GM18909 (cell line): ENCODE measurements at regions not wholly inside any gene's neighbourhood (a gene's known extent, or its start where the extent isn't known, plus 50 kb on each side); places are given as distances from the start of the nearest gene placed in this dataset.

Source experiments
- ATAC-seq: cut with Tn5 transposase; IDR thresholded peaks from one replicate; pipeline ENCODE4 v1.9.1; 2021; ENCODE audit warnings: mild to moderate bottlenecking; ENCODE audit not compliant: unreplicated experiment, poor library complexity

DNA sequence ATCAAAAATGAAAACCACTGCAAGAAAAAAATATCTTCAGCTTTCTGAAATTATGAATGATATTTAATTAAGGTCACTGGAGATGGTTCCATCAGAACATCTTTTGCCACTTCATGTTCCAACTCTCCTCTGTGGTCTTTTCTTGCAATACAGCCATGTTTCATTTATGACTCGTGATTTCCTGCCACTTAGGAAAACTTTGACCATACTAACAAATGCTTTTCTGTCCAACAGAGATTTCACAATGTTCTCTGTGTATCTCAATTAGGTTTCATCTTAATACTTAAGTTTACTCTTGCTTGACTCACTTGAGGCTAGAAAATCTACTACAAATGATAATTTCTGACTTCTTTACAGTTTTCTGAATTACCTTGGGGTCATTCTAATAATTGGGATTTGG lies 330.9 kb downstream of the CXXC4 start:
- no peak for ATAC-seq

DNA sequence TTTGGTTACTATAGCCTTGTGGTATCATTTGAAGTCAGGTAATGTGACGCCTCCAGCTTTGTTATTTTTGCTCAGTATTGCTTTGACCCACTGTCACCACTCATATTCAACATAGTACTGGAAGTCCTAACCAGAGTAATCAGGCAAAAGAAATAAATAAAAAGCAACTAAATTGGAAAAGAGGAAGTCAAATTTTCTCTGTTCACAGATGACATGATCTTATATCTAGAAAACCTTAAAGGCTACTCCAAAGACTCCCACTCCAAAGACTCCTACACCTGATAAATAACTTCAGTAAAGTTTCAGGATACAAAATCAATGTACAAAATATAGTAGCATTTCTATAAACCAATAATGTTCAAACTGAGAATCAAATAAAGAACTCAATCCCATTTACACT lies 348.6 kb downstream of the CXXC4 start:
- no peak for ATAC-seq

DNA sequence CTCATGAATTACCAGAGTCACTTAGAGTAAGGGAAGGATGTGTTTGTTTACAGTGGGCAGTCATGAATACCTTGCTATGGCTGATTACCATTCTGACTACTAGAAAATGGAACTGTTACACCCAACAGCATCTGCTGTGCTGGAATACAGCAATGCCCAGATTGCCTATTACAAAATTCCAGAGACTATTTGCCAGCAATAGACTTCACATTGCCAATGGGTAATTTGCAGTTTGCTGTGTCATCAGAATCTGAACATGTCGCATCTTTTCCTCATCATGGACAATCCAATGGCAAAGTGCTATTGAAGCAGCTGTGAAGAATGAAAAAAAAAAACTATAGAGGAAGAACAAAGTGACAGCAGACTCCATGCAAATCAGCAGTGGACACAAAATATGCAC lies 356.6 kb downstream of the CXXC4 start:
- no peak for ATAC-seq

- peak; percentile 11 for ATAC-seq
Observed at GRCh38 chr4:104129243-104129642, 365.5 kb downstream of the CXXC4 start.

DNA sequence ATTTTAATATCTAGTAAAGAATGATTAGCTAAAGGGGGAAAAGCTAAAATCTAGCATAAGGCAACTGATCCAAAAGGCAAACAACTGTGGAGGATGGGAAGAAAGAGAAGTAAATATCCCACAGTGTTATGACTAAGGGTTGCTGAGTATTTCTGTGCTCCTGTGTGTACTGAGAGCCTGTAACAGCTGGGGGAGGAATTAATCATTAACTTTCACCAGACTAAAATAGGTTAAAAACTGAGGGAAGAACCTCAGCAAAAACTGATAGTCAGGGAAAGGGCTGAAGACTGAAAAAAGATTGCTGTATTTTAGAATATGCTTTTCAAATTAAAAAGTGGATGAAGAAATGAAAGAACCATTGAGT lies 365.9 kb downstream of the CXXC4 start:
- peak; percentile 82 for ATAC-seq

DNA sequence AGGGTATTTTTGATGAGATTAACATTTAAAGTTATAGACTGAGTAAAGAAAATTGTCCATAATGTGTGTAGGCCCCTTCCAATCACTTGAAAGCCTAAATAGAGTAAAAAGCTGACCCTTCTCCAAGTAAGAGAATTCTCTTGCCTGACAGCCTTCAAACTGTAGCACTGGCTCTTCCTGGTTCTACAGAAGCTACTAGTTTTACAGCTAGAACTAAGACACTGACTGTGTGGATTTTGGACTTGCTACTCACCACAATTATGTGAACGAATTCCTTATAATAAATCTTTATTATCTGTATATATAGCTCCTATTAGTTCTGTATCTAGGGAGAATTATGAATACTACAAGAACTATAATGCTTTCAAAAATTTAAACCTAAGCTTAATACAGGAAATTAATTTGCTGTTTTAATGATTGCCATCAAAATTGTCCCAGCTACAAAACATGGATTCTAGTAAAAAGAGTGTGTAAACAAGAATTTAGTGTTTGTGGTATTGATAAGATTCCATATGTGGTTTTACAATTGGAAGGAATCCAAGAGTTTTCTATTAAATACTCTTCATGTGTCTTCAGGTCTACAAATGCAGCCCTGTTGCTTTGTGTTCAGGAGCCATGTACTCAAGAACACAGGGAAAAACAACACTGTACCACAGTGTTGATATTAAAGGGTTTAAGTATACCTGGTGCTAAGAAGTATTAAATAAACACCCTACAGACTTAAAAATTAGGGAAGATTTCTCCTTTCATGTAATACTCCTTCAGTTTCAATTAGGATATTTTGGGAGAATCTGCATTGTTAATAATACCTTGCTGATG lies 366.5 kb downstream of the CXXC4 start:
- peak; percentile 18 for ATAC-seq

DNA sequence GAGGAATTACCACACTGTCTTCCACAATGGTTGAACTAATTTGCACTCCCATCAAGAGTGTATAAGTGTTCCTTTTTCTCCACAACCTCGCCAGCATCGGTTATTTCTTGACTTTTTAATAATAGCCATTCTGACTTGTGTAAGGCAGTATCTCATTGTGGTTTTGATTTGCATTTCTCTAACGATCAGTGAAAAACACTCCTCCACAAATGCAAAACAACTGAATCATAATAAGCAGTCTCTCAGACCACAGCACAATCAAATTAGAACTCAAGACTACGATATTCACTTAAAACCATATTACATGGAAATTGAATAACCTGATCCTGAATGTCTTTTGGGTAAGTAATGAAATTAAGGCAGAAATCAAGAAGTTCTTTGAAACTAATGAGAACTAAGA lies 371.7 kb downstream of the CXXC4 start:
- ATAC-seq, result no peak

DNA sequence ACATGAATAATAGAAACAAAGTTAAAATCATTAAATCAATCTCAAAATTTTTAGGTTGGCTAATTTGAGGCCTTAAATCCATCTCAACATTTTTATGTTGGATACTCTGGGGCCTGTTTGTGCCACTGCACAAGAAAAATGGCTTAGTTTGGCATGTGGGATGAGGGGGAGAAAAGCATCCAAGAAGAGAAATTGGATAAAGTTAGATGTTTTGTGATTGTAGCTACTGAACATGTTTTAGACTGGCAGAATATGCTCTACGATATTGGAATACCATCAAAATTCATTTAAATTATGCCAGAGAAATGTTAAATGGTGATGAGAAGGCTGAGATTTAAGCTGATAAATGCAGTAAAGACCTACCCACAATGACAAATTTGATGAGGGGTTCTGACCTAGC lies 376.9 kb downstream of the CXXC4 start:
- ATAC-seq, result no peak

GRCh38 chr4:104113850-104114249 lies 380.8 kb downstream of the CXXC4 start:
- no peak for ATAC-seq

- ATAC-seq, result no peak
Observed at GRCh38 chr4:104099141-104099540, 379.4 kb upstream of the TACR3 start.

DNA sequence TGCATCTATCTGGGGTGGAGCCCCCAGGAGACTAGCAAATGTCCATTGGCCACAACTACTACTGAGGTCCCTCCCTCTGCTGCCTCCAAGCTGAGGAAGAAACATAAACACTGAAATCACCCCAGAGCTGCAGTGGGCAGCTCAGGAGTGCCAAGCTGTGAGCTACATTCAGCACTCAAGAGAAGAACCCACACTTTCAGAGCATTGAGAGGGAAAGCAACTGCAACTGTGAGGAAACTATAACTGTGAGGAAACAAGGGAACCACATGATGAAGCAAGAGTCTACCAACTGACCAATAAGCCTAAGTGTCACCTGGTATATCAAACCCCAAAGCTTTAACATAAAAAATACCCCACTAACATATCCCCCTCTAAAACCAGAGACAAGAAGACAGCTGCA lies 373.5 kb upstream of the TACR3 start:
- no peak for ATAC-seq

GRCh38 chr4:104073229-104073628 lies 353.4 kb upstream of the TACR3 start:
- no peak for ATAC-seq

GRCh38 chr4:104066533-104066932 lies 346.7 kb upstream of the TACR3 start:
- ATAC-seq, result no peak

- peak; percentile 86 for ATAC-seq
Observed at GRCh38 chr4:104064646-104065577, 345.1 kb upstream of the TACR3 start.

DNA sequence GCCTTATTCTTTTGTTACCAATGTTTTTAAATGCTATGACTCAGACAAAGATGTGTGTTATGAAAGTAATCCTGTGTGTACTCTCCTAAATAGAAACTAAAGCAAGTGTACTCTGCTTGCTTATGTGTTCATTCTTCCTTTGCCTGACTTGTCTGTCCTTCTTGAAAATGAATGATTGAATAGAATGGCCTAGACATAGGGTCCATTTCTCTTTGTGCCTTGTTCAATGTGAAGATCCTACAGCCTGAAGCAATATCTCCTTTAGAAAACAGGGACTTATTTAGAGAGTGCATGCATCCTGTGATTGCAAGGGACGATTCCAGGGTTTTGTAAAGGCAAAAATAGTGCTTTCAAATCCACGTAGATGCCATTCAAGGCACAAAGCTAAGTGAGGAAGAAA lies 343.6 kb upstream of the TACR3 start:
- no peak for ATAC-seq

DNA sequence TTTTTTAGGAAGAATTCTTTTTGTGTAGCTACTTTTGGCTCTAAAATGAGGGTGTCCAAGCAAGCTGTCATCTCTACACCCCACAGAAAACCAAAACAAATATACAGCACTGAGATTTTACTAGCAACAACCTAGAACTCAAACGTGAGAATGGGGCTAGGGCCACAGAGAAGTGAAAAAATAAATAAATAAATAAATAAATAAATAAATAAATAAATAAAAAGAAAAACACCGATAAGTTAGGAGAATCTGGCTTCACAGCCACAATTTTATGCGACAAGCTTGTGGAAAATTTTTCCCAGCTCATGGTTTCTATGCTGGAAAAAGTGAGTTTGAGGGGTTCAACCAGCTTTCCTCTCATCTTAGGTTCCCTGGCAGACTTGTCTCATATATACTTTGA lies 324.6 kb upstream of the TACR3 start:
- no peak for ATAC-seq

- no peak for ATAC-seq
Observed at GRCh38 chr4:104032896-104033295, 313.1 kb upstream of the TACR3 start.

DNA sequence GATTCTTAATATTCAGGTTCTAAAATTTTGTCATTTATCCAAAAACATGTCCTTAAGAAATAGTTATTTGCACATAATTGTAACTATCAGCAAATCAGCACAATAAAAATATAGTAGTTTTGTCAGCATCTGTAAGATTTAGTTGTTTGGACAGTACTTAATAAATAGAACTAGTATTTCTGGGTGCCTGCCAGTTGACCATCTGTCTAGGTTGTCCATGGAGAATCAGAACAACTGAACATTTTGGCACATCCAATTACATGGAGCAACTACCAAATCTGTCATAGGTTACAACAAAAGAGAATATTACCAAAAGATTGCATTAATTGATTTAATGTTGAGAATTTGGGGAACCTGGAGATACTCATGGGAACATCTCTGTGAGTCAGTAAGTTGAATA lies 305.5 kb upstream of the TACR3 start:
- ATAC-seq, result no peak

DNA sequence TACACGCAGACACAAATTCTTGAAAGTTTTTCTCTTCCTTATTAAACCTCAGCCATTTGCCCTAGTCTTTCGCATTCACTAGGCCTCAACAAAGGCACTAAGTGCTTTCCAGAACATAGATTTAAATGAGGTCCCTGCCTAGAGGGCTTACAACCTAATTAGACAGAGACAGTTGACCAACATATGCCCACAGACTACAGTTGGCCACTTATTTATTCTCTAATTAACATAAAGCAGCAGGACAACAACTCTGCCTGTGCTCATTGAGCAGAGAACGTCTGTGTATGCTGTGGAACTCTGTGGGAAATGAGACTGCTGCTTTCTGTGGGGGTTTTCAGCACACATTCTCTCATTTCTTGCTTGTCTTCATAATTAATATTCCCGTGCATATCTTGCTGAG lies 303.0 kb upstream of the TACR3 start:
- ATAC-seq, result no peak

DNA sequence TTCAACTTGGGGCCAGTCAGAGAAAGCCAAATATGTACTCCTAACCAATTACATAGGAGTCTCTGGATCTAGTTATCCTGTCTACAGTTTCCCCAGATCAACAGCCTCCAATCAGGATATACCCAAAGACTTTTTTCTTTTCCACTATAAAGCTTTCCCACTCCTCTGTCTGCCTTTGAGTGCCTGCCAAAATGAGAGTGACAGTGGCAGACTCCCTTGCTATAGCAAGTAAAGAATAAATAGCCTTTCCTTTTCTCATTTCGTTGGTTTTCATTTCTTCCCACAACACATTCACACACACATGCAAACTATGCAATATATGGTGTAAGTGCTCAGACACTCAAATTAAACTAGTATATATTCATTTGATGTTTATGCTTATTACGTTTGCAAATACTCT lies 302.4 kb upstream of the TACR3 start:
- ATAC-seq, result no peak

DNA sequence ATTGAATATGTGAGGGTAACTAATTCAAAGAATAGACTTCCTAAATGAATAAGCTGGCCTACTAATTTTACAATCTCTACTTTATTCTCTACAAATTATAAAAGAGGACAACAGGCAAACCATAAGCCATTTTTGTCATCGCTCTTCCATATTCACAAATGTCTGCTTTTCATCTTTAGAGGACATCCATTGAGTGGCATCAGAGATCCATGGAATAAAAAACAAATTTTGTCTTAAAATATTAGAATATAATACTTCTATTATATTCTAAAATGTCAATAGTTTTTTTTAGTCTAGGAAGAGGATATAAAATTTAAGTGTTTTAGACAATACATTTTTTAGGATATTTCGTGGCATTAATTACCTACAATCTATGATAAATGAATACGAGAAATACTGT lies 300.9 kb upstream of the TACR3 start:
- ATAC-seq, result no peak

- no peak for ATAC-seq
Observed at GRCh38 chr4:104017213-104017612, 297.4 kb upstream of the TACR3 start.
